ENCODE measurements at regions not wholly inside any gene's neighbourhood (a gene's known extent, or its start where the extent isn't known, plus 50 kb on each side); places are given as distances from the start of the nearest gene placed in this dataset.

DNA sequence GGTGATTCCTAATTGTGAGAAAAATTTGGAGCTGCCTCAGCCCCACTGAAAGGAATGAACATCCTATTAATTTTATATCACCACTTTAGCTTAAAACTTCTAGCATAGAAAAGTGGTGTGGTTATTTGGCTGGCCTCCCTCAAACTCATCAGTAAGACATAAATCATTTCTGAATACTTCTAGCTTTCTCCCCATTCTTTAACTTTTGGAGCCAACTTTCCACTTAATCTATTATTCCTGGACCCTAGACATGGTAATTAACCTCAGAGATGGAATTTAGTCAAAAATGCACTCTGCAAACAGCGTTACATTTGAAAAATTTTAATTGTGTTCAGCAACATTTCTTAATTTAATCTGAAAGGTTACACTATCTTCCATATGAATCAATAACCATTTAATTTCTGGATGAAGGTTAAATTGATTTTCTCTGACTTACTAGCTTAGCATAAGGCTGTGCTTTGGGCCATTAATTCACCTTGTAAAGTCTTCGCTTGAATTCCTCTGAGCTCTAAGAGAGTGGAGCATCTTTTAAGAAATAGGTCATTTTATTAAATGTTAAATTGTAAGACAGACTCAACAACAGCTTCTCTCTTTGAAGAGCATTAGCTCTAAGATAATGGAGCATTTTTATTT lies 753.6 kb upstream of the STXBP6 start:
- WGBS: 54% methylated on average over 2 of the region's 2 CpGs
- Histone ChIP-seq H3K4me3 (no peak overlapping the region), H3K9me3 (no peaks in the 10 kb centered on the region), H3K27me3 (no peaks in the 10 kb centered on the region), H3K4me1 (no peaks in the 10 kb centered on the region), H3K27ac (replicated peaks in 1 of 4) (no peak overlapping the region), H3K36me3 (no peaks in the 10 kb centered on the region)
- DNase-seq (ENCODE audit: extremely low spot score): no peak
- intact Hi-C loops (cut with DNase I): no loop called here
- TF ChIP-seq POLR2AphosphoS5 (IDR thresholded peaks at IDR 0.05) (no peak), EP300 (IDR thresholded peaks at IDR 0.05) (no peak), POLR2A (IDR thresholded peaks at IDR 0.05; ENCODE audit: low read depth) (no peak)
- TF ChIP-seq, protein P1, sequence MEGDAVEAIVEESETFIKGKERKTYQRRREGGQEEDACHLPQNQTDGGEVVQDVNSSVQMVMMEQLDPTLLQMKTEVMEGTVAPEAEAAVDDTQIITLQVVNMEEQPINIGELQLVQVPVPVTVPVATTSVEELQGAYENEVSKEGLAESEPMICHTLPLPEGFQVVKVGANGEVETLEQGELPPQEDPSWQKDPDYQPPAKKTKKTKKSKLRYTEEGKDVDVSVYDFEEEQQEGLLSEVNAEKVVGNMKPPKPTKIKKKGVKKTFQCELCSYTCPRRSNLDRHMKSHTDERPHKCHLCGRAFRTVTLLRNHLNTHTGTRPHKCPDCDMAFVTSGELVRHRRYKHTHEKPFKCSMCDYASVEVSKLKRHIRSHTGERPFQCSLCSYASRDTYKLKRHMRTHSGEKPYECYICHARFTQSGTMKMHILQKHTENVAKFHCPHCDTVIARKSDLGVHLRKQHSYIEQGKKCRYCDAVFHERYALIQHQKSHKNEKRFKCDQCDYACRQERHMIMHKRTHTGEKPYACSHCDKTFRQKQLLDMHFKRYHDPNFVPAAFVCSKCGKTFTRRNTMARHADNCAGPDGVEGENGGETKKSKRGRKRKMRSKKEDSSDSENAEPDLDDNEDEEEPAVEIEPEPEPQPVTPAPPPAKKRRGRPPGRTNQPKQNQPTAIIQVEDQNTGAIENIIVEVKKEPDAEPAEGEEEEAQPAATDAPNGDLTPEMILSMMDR (IDR thresholded peaks at IDR 0.05): no peak

DNA sequence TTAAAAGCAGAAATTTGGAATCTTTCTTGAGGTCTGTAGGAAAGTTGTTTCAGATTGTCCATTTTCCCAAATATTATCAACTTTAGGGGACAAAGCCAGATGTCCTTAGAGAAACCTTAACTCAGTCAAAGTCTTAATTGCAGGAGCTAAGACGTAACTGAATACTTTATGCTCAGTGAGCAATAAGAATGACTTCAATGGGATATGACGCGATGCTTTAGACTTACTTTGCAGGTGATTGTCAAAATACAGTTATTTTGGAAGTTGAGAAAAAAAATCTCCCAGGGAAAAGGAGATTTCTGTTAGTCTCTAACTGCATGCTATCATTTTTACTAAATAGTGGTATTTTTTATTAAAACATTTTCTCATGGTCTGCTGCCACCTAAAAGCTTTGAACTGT lies 750.9 kb upstream of the STXBP6 start:
- TF ChIP-seq, protein P1 (IDR thresholded peaks at IDR 0.05): no peak
- TF ChIP-seq POLR2AphosphoS5 (IDR thresholded peaks at IDR 0.05): no peak
- TF ChIP-seq EP300 (IDR thresholded peaks at IDR 0.05): no peak
- no peak for TF ChIP-seq POLR2A (IDR thresholded peaks at IDR 0.05; ENCODE audit: low read depth)
- DNase-seq (ENCODE audit: extremely low spot score): no peak
- WGBS: 89% methylated on average over 3 of the region's 3 CpGs

DNA sequence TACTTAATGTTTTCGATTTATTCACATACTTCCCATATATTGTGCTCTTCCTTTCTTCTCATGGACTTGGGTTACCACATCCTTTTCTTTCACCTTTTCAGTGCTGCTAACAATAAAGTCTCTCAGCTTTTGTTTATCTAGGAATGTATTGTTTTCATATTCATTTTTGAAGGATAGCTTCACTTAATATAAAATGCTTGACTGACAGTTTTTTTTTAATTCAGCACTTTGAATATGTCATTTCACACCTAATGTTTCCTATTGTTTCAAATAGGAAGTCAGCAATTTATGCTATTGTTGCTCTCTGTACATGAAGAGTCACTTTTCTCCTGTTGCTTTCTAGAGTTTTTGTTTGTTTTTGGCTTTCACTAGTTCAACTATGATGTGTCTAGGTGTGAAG lies 738.3 kb upstream of the STXBP6 start:
- DNase-seq (ENCODE audit: extremely low spot score): no peak
- intact Hi-C loops (cut with DNase I): no loop called here
- H3K27me3 ChIP-seq: no peaks in the 10 kb centered on the region
- H3K36me3 ChIP-seq: no peaks in the 10 kb centered on the region
- H3K27ac ChIP-seq (replicated peaks in 1 of 4): no peak overlapping the region
- H3K4me3 ChIP-seq: no peak overlapping the region
- TF ChIP-seq POLR2A (IDR thresholded peaks at IDR 0.05; ENCODE audit: low read depth) (no peak), EP300 (IDR thresholded peaks at IDR 0.05) (no peak), POLR2AphosphoS5 (IDR thresholded peaks at IDR 0.05) (no peak)
- TF ChIP-seq, protein P1 (IDR thresholded peaks at IDR 0.05): no peak
- WGBS: 74% methylated on average over 1 of the region's 1 CpG
- no peaks in the 10 kb centered on the region for H3K4me1 ChIP-seq
- peaks cover 0 to 8% (median 0%) of the 10 kb centered on the region in 4 donors for H3K9me3 ChIP-seq

More for the DNA sequence above, 750.9 kb upstream of the STXBP6 start:
- H3K27me3 ChIP-seq: no peaks in the 10 kb centered on the region
- no peaks in the 10 kb centered on the region for H3K4me1 ChIP-seq
- H3K36me3 ChIP-seq: no peaks in the 10 kb centered on the region
- intact Hi-C loops (cut with DNase I): no loop called here
- no peak overlapping the region for H3K27ac ChIP-seq (replicated peaks in 1 of 4)
- no peak overlapping the region for H3K4me3 ChIP-seq
- H3K9me3 ChIP-seq: no peaks in the 10 kb centered on the region

DNA sequence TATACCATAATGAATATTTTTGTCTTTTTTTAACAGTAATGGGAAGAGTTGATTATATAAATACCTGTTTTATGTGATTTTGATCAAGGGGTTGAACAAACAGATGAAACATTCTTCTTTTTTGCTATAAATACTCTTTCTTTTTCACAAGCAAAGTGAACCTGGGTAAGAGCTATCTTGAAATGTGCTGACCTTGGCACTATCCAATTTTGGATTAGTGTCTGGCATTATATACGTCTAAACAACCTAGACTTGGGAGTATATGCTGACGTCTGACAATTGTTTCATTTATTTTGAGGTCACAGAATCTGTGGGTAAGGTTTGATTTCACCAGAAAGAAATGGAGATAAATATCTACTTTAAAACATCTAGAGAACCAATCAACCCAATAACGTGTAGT lies 716.0 kb upstream of the STXBP6 start:
- TF ChIP-seq POLR2A (IDR thresholded peaks at IDR 0.05; ENCODE audit: low read depth) (no peak), POLR2AphosphoS5 (IDR thresholded peaks at IDR 0.05) (no peak), EP300 (IDR thresholded peaks at IDR 0.05) (no peak)
- TF ChIP-seq, protein P1 (IDR thresholded peaks at IDR 0.05): no peak
- WGBS: 82% methylated on average over 3 of the region's 3 CpGs
- no peaks in the 10 kb centered on the region for H3K4me1 ChIP-seq
- intact Hi-C loops (cut with DNase I): no loop called here
- no peaks in the 10 kb centered on the region for H3K36me3 ChIP-seq
- no peak overlapping the region for H3K4me3 ChIP-seq
- no peaks in the 10 kb centered on the region for H3K9me3 ChIP-seq
- H3K27ac ChIP-seq (replicated peaks in 1 of 4): no peak overlapping the region
- no peak for DNase-seq (ENCODE audit: extremely low spot score)
- no peaks in the 10 kb centered on the region for H3K27me3 ChIP-seq

Data from esophagus muscularis mucosa (tissue), 4 donors.